Ovary (tissue), 3 donors: ENCODE measurements at regions not wholly inside any gene's neighbourhood (a gene's known extent, or its start where the extent isn't known, plus 50 kb on each side); places are given as distances from the start of the nearest gene placed in this dataset.

Experiments used
- CTCF ChIP-seq, 3 donors: fragments of 450-650 bp in 2 of 3; fragments of 200-600 bp in 1 of 3; IDR thresholded peaks; one replicate each; pipeline versions ENCODE4 v1.5.1 to v1.8.0; 2016 to 2022; ENCODE audit warnings: antibody characterized with exemption in 3 of 3, mild to moderate bottlenecking in 1 of 3
- POLR2A ChIP-seq: fragments of 450-650 bp; IDR thresholded peaks from one replicate; pipeline ENCODE4 v1.6.1; 2017; ENCODE audit warnings: antibody characterized with exemption, mild to moderate bottlenecking, moderate library complexity
- donor health status: DM: no; HTN: no; CAD: no.

GRCh38 chr1:166740668-166741276, 98.5 kb upstream of the POGK start:
- TF ChIP-seq CTCF (IDR thresholded peaks at IDR 0.05) (no peak), POLR2A (no peak)
